H9 (cell line): ENCODE measurements at regions not wholly inside any gene's neighbourhood (a gene's known extent, or its start where the extent isn't known, plus 50 kb on each side); places are given as distances from the start of the nearest gene placed in this dataset.

Experiments used
- DNase-seq: peaks from one replicate; pipeline ENCODE4 v3.0.0-alpha.2; 2017
- H2AFZ ChIP-seq: one replicate; pipeline ENCODE4 v1.6.1; 2013; ENCODE audit warnings: mild to moderate bottlenecking, low read length, control low read depth, moderate library complexity
- H2AK5ac ChIP-seq: 2 replicates; pipeline ENCODE4 v1.6.1; 2013; ENCODE audit warnings: low read length, control low read depth, mixed read lengths; ENCODE audit not compliant: insufficient read length
- H2BK120ac ChIP-seq: one replicate; pipeline ENCODE4 v1.6.1; 2013; ENCODE audit warnings: low read depth, mild to moderate bottlenecking, low read length, control low read depth, inconsistent platforms; ENCODE audit not compliant: poor library complexity, severe bottlenecking
- H2BK12ac ChIP-seq: 2 replicates; pipeline ENCODE4 v1.6.1; 2013; ENCODE audit warnings: low read length, control low read depth, mixed read lengths, low read depth; ENCODE audit not compliant: insufficient read length
- H2BK15ac ChIP-seq: 2 replicates; pipeline ENCODE4 v1.6.1; 2013; ENCODE audit warnings: low read depth, low read length, control low read depth
- H2BK20ac ChIP-seq: one replicate; pipeline ENCODE4 v1.6.1; 2013; ENCODE audit warnings: low read depth, mild to moderate bottlenecking, low read length, control low read depth, inconsistent platforms; ENCODE audit not compliant: poor library complexity, severe bottlenecking
- H2BK5ac ChIP-seq: 2 replicates; pipeline ENCODE4 v1.6.1; 2013; ENCODE audit warnings: low read length, control low read depth, mixed read lengths; ENCODE audit not compliant: insufficient read length
- H3K14ac ChIP-seq: 2 replicates; pipeline ENCODE4 v1.6.1; 2013; ENCODE audit warnings: low read length, control low read depth; ENCODE audit not compliant: insufficient read depth
- H3K18ac ChIP-seq: 2 replicates; pipeline ENCODE4 v1.6.1; 2013; ENCODE audit warnings: low read depth, mild to moderate bottlenecking, mixed read lengths, low read length, control low read depth; ENCODE audit not compliant: insufficient read length
- H3K23ac ChIP-seq: 2 replicates; pipeline ENCODE4 v1.6.1; 2013; ENCODE audit warnings: low read length, control low read depth, mixed read lengths, low read depth; ENCODE audit not compliant: insufficient read length
- H3K23me2 ChIP-seq: 2 replicates; pipeline ENCODE4 v1.6.1; 2013; ENCODE audit warnings: low read depth, mild to moderate bottlenecking, mixed read lengths, low read length, control low read depth; ENCODE audit not compliant: insufficient read length, poor library complexity, severe bottlenecking
- H3K27ac ChIP-seq: 2 replicates; pipeline ENCODE4 v1.5.1; 2013; ENCODE audit warnings: low read length, control low read depth, mixed read lengths, low read depth; ENCODE audit not compliant: insufficient read length
- H3K27me3 ChIP-seq: 2 replicates; pipeline ENCODE4 v1.6.1; 2013; ENCODE audit warnings: low read length, control low read depth, inconsistent platforms; ENCODE audit not compliant: insufficient read depth
- H3K4ac ChIP-seq: 2 replicates; pipeline ENCODE4 v1.6.1; 2013; ENCODE audit warnings: low read depth, mild to moderate bottlenecking, control low read depth, inconsistent platforms, low read length, moderate library complexity
- H3K4me1 ChIP-seq: 2 replicates; pipeline ENCODE4 v1.6.1; 2013; ENCODE audit warnings: low read length, control low read depth, inconsistent platforms; ENCODE audit not compliant: insufficient read depth
- H3K4me2 ChIP-seq: 2 replicates; pipeline ENCODE4 v1.6.1; 2013; ENCODE audit warnings: low read length, control low read depth, mixed read lengths; ENCODE audit not compliant: insufficient read length, insufficient read depth
- H3K56ac ChIP-seq: 2 replicates; pipeline ENCODE4 v1.6.1; 2013; ENCODE audit warnings: low read depth, mild to moderate bottlenecking, mixed read lengths, low read length, control low read depth; ENCODE audit not compliant: insufficient read length
- H3K79me1 ChIP-seq: 2 replicates; pipeline ENCODE4 v1.6.1; 2013; ENCODE audit warnings: low read depth, mild to moderate bottlenecking, moderate library complexity, low read length, control low read depth, inconsistent platforms; ENCODE audit not compliant: insufficient read depth, poor library complexity, severe bottlenecking
- H3K79me2 ChIP-seq: 2 replicates; pipeline ENCODE4 v1.6.1; 2013; ENCODE audit warnings: low read length, control low read depth, inconsistent platforms; ENCODE audit not compliant: insufficient read depth
- H3K9ac ChIP-seq: 2 replicates; pipeline ENCODE4 v1.6.1; 2013; ENCODE audit warnings: low read length, control low read depth, mixed read lengths; ENCODE audit not compliant: insufficient read length; ENCODE audit errors: extremely low read depth
- H3K9me3 ChIP-seq: one replicate; pipeline ENCODE4 v1.6.1; 2013; ENCODE audit warnings: low read depth, low read length, inconsistent platforms; ENCODE audit not compliant: control insufficient read depth
- H3T11ph ChIP-seq: one replicate; pipeline ENCODE4 v1.6.1; 2013; ENCODE audit warnings: mild to moderate bottlenecking, low read length, control low read depth, inconsistent platforms
- H4K20me1 ChIP-seq: one replicate; pipeline ENCODE4 v1.6.1; 2013; ENCODE audit not compliant: control insufficient read depth, insufficient read length, insufficient read depth
- H4K5ac ChIP-seq: 2 replicates; pipeline ENCODE4 v1.6.1; 2013; ENCODE audit warnings: low read depth, mild to moderate bottlenecking, mixed read lengths, low read length, control low read depth; ENCODE audit not compliant: insufficient read length
- H4K8ac ChIP-seq: replicated peaks from 2 replicates; pipeline ENCODE4 v1.6.1; 2013; ENCODE audit warnings: low read length, control low read depth, mixed read lengths, low read depth; ENCODE audit not compliant: insufficient read length
- H4K91ac ChIP-seq: 2 replicates; pipeline ENCODE4 v1.6.1; 2013; ENCODE audit warnings: low read depth, mild to moderate bottlenecking, moderate library complexity, mixed read lengths, low read length, control low read depth; ENCODE audit not compliant: insufficient read length
- H3K27ac Mint-ChIP-seq, 3 experiments: 2 replicates in 2 of 3; 3 replicates in 1 of 3; pipeline ENCODE4 v1.8.0; 2020 to 2021; ENCODE audit warnings: mixed read lengths in 3 of 3, mild to moderate bottlenecking in 1 of 3, moderate library complexity in 1 of 3
- H3K27me3 Mint-ChIP-seq: 2 replicates; pipeline ENCODE4 v1.8.0; 2021; ENCODE audit warnings: low read depth, mild to moderate bottlenecking, moderate library complexity, mixed read lengths
- H3K36me3 Mint-ChIP-seq, 3 experiments: 2 replicates in 2 of 3; 3 replicates in 1 of 3; pipeline ENCODE4 v1.8.0; 2020 to 2021; ENCODE audit warnings: low read depth in 3 of 3, mixed read lengths in 3 of 3; ENCODE audit not compliant: insufficient read depth in 1 of 3
- H3K4me1 Mint-ChIP-seq, 2 experiments: 2 replicates each; pipeline ENCODE4 v1.8.0; 2020; ENCODE audit warnings: mixed read lengths in 2 of 2
- H3K4me3 Mint-ChIP-seq, 2 experiments: 2 replicates in 1 of 2; 3 replicates in 1 of 2; pipeline ENCODE4 v1.8.0; 2020 to 2021; ENCODE audit warnings: mild to moderate bottlenecking in 2 of 2, mixed read lengths in 2 of 2, moderate library complexity in 1 of 2
- H3K9me3 Mint-ChIP-seq, 2 experiments: 2 replicates in 1 of 2; 3 replicates in 1 of 2; pipeline ENCODE4 v1.8.0; 2020; ENCODE audit warnings: mild to moderate bottlenecking in 2 of 2, mixed read lengths in 2 of 2, moderate library complexity in 1 of 2
- CTCF ChIP-seq: fragments of 200-600 bp; sonication (generic); conservative IDR thresholded peaks from 3 replicates; pipeline ENCODE4 v1.8.0; 2021; ENCODE audit warnings: antibody characterized with exemption, mild to moderate bottlenecking
- WGBS: extraction: QIAGEN DNeasy Blood & Tissue Kit; methylation state at CpG from one replicate; pipeline ENCODE4 v1.1.7; 2013; ENCODE audit warnings: missing lambda C conversion rate, low lambda C conversion rate, mixed read lengths; ENCODE audit not compliant: insufficient read length; ENCODE audit errors: extremely low coverage; 5-methylcytosine and 5-hydroxymethylcytosine counted together

DNA sequence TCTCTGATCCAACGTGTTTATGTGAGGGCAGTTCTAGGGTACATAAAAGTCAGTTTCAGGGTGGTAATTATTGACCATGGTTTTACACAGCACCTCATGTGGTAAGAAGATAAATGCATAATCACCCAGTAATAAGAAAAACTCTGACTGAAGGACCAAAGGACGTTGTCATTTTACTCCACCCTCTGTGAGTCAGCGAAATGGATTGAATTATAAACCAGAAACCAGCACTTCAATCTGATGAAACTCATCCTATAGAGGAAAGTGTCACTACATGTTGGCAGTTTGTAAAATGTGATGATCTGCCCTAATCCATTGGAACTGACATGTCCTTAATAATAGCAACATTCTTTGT lies 406.8 kb downstream of the KLF5 start:
- Histone ChIP-seq H4K91ac (no peak overlapping the region), H3K23ac (no peak overlapping the region), H3K18ac (no peak overlapping the region), H4K8ac (no peak overlapping the region), H2BK12ac (no peak overlapping the region), H4K20me1 (no peaks in the 10 kb centered on the region), H3K14ac (no peak overlapping the region), H3K27ac (no peak overlapping the region), H3K4me1 (no peaks in the 10 kb centered on the region), H2AK5ac (no peak overlapping the region), H3T11ph (no peak overlapping the region), H3K79me2 (no peaks in the 10 kb centered on the region), H2BK120ac (no peak overlapping the region), H2BK5ac (no peak overlapping the region), H3K27me3 (no peaks in the 10 kb centered on the region), H3K4ac (no peak overlapping the region), H3K4me2 (no peak overlapping the region), H3K56ac (no peak overlapping the region), H3K79me1 (no peaks in the 10 kb centered on the region), H3K9ac (no peak overlapping the region), H2AFZ (no peak overlapping the region), H3K23me2 (no peaks in the 10 kb centered on the region), H2BK20ac (no peak overlapping the region), H3K9me3 (no peaks in the 10 kb centered on the region), H2BK15ac (no peak overlapping the region), H4K5ac (no peak overlapping the region)
- no peak overlapping the region for H3K4me3 Mint-ChIP-seq
- H3K27me3 Mint-ChIP-seq, result no peaks in the 10 kb centered on the region
- no peak overlapping the region for H3K27ac Mint-ChIP-seq
- DNase-seq, result no peak
- H3K36me3 Mint-ChIP-seq, result no peaks in the 10 kb centered on the region; a peak in 1 of 7 replicates
- no peaks in the 10 kb centered on the region for H3K9me3 Mint-ChIP-seq
- no peak for TF ChIP-seq CTCF
- peaks cover 0 to 3% of the 10 kb centered on the region in 2 experiments; a peak in 1 of 4 replicates for H3K4me1 Mint-ChIP-seq
- no CpG with 5 or more reads among the region's 3 CpGs for WGBS
